B cell (primary cell): ENCODE measurements at regions not wholly inside any gene's neighbourhood (a gene's known extent, or its start where the extent isn't known, plus 50 kb on each side); places are given as distances from the start of the nearest gene placed in this dataset.

ENCODE experiments used
- CTCF ChIP-seq: fragments of 200-600 bp; IDR thresholded peaks from one replicate; pipeline ENCODE4 v1.8.0; 2022; ENCODE audit warnings: antibody characterized with exemption, mild to moderate bottlenecking
- EZH2 ChIP-seq: IDR thresholded peaks from 2 replicates; pipeline ENCODE4 v1.6.1; 2012; ENCODE audit warnings: borderline replicate concordance, low read depth, mild to moderate bottlenecking, moderate library complexity, low read length; ENCODE audit not compliant: insufficient read depth, poor library complexity, severe bottlenecking

GRCh38 chr18:39464006-39464405, 1898.4 kb upstream of the CELF4 start:
- TF ChIP-seq CTCF (no peak), EZH2 (no peak)
